SJCRH30 (cell line): ENCODE measurements at regions not wholly inside any gene's neighbourhood (a gene's known extent, or its start where the extent isn't known, plus 50 kb on each side); places are given as distances from the start of the nearest gene placed in this dataset.

Experiments
- DNase-seq, 2 experiments: peaks; one replicate each; pipeline ENCODE4 v3.0.0-alpha.2; 2015 to 2020
- H3K27ac ChIP-seq: fragments of 250-450 bp; sonication (Bioruptor Pico); 2 replicates; pipeline ENCODE4 v1.5.1; 2020; ENCODE audit warnings: mild to moderate bottlenecking, moderate library complexity
- H3K27me3 ChIP-seq: fragments of 250-450 bp; sonication (Bioruptor Pico); 2 replicates; pipeline ENCODE4 v1.5.1; 2020; ENCODE audit warnings: mild to moderate bottlenecking, moderate library complexity
- H3K36me3 ChIP-seq: fragments of 250-450 bp; sonication (Bioruptor Pico); 2 replicates; pipeline ENCODE4 v1.5.1; 2020; ENCODE audit warnings: mild to moderate bottlenecking, moderate library complexity
- H3K4me1 ChIP-seq: fragments of 250-450 bp; sonication (Bioruptor Pico); 2 replicates; pipeline ENCODE4 v1.5.1; 2020; ENCODE audit warnings: mild to moderate bottlenecking, moderate library complexity
- H3K4me3 ChIP-seq: fragments of 250-450 bp; sonication (Bioruptor Pico); 2 replicates; pipeline ENCODE4 v1.5.1; 2020; ENCODE audit warnings: mild to moderate bottlenecking, moderate library complexity
- H3K9me3 ChIP-seq: fragments of 250-450 bp; sonication (Bioruptor Pico); replicated peaks from 2 replicates; pipeline ENCODE4 v1.5.1; 2020; ENCODE audit warnings: mild to moderate bottlenecking, moderate library complexity

DNA sequence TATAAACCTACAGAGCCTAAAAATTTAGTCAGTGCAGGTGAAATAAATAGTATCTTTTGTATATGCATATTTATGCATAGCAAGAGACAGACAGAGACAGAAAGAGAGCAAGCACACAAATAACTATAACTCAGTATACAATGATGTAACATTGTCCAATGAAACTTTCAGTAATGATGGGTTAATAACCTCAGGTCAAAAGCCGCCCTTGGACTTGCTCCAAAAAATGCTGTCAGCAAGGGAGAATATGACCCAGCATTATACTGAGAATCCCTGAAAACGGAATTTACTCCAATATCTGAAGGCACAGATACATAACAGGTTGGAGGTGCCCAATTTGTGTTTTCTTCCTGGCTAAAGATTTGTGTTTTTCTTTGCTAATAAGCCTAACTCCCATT lies 590.6 kb upstream of the NOX3 start:
- Histone ChIP-seq H3K27me3 (no peaks in the 10 kb centered on the region), H3K9me3 (no peaks in the 10 kb centered on the region), H3K4me3 (no peak overlapping the region), H3K27ac (no peak overlapping the region), H3K36me3 (no peaks in the 10 kb centered on the region), H3K4me1 (no peaks in the 10 kb centered on the region)
- no peak for DNase-seq

DNA sequence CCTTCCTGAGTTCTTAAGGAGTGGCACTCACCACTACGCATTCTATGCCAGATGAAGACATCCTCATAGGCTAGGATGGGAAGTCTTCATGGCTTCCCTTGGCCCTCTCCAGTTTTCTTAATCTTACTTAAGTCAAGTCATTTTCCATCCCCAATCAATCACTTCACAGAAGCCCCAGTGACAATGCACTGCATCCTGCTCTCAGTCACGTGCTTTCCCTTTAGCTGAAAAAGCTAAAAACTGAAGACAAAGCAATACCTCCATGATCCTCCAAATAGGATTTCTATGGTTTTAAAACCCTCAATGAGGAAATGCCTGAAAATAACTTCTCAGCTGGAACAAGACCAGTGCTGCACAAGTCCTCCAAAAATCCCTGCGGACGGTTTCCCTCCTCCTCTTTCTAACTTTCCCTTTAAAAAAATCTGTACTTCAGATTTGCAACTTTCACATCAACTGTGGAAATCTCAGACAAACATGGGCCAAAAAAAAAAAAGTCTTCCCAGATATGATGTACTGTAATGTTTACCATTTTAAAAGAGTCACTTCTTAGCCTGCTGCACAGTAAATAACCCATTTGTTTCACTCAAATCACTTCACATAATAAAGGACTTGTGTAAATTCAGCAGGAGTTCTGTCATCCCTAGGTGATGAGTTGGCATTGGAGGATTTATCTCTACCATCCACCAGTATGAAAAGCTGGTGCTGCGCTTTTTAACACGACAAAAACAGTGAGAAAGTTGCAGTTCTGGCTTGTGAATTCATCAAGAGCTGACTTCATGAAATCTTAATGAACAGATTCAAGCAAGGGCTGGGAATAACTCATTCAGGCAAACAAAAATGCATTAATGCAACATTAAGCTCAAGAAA lies 590.0 kb upstream of the NOX3 start:
- DNase-seq: no peak
- Histone ChIP-seq H3K27me3 (no peaks in the 10 kb centered on the region), H3K36me3 (no peaks in the 10 kb centered on the region), H3K4me1 (no peaks in the 10 kb centered on the region), H3K27ac (no peak overlapping the region), H3K9me3 (no peaks in the 10 kb centered on the region), H3K4me3 (no peak overlapping the region)

DNA sequence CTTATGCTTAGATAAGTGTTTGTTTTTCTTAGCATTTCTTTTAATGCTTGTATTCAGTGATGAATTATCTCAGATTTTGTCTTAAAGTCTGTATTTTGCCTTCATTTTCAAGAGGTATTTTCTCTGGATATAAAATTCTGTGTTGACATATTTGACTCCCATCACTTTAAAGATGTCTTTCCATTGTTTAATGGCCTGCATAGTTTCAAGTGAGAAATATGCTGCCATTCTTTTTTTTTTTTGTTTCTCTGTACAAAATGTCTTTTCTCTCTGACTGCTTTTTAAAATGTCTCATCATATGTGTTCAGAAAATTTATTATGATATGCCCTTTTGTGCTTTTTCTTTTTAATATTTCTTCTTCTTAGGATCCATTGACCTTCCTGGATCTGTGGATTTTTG lies 578.0 kb upstream of the NOX3 start:
- H3K4me1 ChIP-seq: no peaks in the 10 kb centered on the region
- no peak overlapping the region for H3K27ac ChIP-seq
- H3K36me3 ChIP-seq: no peaks in the 10 kb centered on the region
- DNase-seq: no peak
- H3K4me3 ChIP-seq: no peak overlapping the region
- no peaks in the 10 kb centered on the region for H3K9me3 ChIP-seq
- no peaks in the 10 kb centered on the region for H3K27me3 ChIP-seq

DNA sequence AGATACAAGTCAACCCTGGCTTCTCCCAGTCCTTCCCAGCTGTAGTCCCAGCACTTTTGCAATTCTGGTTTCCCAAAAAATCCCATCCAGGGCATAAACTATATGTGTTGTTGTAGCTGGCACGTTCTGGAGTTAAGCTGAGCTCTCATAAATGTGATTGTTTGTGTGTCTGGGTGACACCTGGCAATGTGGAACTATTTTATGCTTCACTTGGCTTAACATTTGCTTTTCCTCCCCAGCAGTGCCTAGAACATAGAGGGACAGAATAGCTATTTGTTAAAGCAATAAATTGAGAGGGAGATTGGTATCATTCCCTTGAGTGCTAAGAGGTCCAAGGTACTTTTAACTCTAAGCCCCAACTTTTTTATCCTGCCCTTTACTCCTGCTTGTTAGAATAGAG lies 575.9 kb upstream of the NOX3 start:
- H3K36me3 ChIP-seq: no peaks in the 10 kb centered on the region
- no peaks in the 10 kb centered on the region for H3K4me1 ChIP-seq
- H3K4me3 ChIP-seq: no peak overlapping the region
- H3K27me3 ChIP-seq: no peaks in the 10 kb centered on the region
- no peak for DNase-seq
- H3K27ac ChIP-seq: no peak overlapping the region
- no peaks in the 10 kb centered on the region for H3K9me3 ChIP-seq

DNA sequence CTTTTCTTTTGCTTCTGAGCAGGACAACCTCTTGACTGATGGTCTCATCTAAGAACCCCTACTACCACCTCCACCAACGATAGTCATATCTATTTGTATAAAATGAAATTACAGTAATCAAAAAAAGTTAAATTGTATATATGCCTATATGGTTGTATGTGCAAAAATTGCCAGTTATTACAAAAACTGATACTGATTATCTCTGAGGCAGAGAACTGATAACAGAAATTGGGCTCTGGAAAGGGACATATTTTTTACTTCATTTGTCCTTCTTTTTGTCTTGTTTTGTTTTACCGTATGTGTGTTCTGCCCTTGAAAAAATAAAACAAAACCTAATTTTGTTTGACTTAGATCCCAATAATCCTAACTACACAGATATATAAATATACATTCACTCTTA lies 574.4 kb upstream of the NOX3 start:
- Histone ChIP-seq H3K4me3 (no peak overlapping the region), H3K36me3 (no peaks in the 10 kb centered on the region), H3K27ac (no peak overlapping the region), H3K4me1 (no peaks in the 10 kb centered on the region), H3K9me3 (no peaks in the 10 kb centered on the region), H3K27me3 (no peaks in the 10 kb centered on the region)
- DNase-seq: no peak

DNA sequence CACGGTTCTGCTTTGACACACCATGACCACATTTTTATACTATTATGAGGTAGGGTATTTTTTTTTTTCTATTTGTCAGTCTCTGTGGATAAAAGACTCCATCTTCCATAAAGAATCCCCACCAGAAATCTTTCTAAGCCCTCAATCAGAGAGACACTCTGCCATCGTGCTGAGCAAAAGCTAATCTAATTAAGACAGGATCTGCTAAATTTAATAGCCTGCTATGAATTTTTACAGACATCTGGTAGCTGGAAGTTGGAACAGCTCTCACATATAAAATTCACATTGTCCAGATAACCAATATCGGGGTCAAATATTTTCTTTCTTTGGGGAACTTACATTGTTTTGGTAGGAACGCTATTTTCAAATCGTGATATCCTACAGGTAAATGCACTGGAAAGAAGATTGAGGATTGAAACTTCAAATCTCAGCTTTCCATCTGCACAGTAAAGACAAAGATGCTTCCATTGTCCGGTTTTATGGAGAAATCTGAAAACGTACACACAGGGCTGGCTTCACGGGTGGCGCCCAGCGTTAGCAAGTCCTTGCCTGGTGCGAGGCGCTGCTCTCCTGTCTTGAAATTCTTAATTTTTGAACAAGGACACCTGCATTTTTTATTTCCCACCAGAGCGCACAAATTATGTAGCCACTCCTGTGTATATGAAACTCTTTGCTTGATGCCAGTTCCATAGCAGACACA lies 573.8 kb upstream of the NOX3 start:
- Histone ChIP-seq H3K27ac (no peak overlapping the region), H3K9me3 (0 out of 2 replicates have a peak, but pooled peaks cover under 1% of the 10 kb centered on the region), H3K4me1 (no peaks in the 10 kb centered on the region), H3K4me3 (no peak overlapping the region), H3K36me3 (no peaks in the 10 kb centered on the region), H3K27me3 (no peaks in the 10 kb centered on the region)
- no peak for DNase-seq

DNA sequence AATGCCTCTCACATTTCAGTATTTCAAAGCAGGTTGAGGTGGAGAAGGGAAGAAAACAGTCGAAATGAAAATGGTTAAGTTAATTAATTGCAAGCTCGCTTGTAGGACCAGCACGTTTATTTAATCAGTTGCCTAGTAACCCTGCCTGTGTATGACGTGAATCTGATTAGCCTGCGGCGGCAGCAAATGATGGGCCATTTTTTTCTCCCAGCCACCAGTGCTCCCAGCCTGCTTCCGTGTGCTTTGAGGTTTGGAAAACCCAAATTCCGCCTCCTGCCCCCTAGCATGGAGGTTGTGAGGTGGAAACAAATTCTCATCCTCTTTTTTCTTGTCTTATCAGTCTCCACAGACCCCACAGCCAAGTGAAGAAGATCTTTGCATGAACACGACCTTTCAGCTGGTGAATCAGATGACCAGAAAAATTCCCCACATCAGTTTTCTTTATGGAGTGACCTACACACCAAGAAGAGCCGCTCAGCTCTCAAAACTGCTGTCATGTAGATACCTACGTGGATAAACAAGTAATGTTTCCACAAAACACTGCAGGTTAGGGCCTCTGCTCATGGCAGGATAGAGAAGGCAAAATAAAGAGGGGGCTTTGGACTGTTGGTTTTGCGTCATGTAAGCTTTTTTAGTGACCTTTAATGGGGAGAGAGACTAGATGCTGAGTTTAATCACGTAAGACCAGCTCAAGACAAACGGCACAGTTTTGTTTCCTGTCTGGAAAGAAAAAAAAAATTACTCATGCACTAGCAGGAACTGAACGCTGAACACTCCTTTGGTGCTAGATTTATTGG lies 572.9 kb upstream of the NOX3 start:
- H3K27me3 ChIP-seq: no peaks in the 10 kb centered on the region
- no peak for DNase-seq
- no peak overlapping the region for H3K27ac ChIP-seq
- no peaks in the 10 kb centered on the region for H3K4me1 ChIP-seq
- H3K9me3 ChIP-seq: 0 out of 2 replicates have a peak, but pooled peaks cover 4% of the 10 kb centered on the region
- H3K36me3 ChIP-seq: no peaks in the 10 kb centered on the region
- no peak overlapping the region for H3K4me3 ChIP-seq

DNA sequence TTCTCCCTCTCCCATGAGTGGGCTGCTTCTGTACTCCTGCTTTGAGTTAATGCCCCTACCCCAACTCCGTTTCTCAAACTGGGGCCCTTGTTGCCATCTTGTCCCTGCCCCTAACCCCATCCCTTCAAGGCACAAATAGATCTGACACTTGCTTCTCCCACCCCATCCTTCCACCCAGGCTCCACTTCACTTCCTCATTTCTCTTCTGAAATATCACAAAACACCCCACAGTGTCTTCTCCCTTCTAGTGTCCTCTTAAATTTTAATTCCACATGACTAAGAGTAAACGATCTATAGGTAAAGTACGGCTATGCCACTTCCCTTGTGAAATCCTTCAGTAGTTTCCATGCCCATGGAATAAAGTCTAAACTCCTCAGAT lies 571.6 kb upstream of the NOX3 start:
- Histone ChIP-seq H3K4me3 (no peak overlapping the region), H3K9me3 (0 out of 2 replicates have a peak, but pooled peaks cover 4% of the 10 kb centered on the region), H3K27me3 (no peaks in the 10 kb centered on the region), H3K4me1 (no peaks in the 10 kb centered on the region), H3K27ac (no peak overlapping the region), H3K36me3 (no peaks in the 10 kb centered on the region)
- DNase-seq: no peak

DNA sequence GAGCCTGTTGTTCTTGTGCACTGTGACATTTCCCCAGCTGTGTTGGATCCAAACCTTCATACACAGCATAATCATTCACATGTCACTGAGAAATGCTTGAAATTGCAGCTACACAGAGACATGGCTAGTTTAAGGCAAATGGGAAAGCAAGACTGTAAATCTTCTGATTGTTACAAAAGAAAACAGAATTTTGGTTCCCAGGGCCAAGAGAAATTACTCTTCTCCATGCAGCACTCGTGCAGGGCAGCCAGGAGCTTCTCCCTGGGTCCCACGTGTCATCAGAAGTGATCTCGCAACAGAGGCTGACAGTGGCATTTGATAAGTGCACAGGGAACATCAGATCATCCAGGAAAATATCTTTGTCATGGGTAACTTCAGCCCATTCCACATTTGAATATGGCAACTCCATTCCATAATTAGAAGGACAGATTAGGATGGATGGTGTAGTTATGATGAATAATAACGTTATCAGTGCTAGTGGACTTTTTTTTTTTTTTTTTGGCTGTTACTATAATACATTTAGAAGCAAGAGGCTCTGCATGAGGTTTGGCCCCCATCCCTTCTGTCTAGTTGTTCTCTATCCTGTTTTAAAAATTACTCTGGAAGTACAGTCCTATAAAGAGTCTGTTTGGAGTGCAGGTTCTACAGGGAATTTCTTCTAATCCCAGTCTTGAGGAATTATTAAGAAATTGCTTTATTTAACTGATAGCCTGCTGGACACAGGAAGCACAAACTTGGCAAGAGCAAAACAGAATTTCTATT lies 571.0 kb upstream of the NOX3 start:
- DNase-seq: no peak
- no peaks in the 10 kb centered on the region for H3K4me1 ChIP-seq
- H3K36me3 ChIP-seq: no peaks in the 10 kb centered on the region
- H3K27me3 ChIP-seq: no peaks in the 10 kb centered on the region
- 0 out of 2 replicates have a peak, but pooled peaks cover 4% of the 10 kb centered on the region for H3K9me3 ChIP-seq
- H3K4me3 ChIP-seq: no peak overlapping the region
- H3K27ac ChIP-seq: no peak overlapping the region

DNA sequence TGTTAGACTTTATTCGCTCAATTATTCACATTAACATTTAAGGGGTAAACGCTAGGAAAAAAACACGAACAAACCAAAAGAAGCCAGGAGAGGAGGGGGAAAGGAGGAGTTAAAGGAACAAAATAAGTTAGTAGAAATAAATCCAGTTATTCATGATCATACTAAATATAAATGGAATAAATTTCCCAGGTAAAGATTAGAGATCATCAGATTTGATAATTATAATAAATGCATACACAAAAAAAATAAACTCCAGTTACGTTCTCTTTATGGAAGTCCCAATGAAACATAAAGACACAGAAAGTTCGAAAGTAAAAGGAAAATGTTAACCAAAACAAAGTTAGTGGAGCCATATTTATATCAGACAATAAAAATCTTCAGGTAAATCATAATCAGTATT lies 568.7 kb upstream of the NOX3 start:
- Histone ChIP-seq H3K4me3 (no peak overlapping the region), H3K27me3 (no peaks in the 10 kb centered on the region), H3K27ac (no peak overlapping the region), H3K36me3 (no peaks in the 10 kb centered on the region), H3K9me3 (0 out of 2 replicates have a peak, but pooled peaks cover 4% of the 10 kb centered on the region), H3K4me1 (no peaks in the 10 kb centered on the region)
- DNase-seq: no peak

DNA sequence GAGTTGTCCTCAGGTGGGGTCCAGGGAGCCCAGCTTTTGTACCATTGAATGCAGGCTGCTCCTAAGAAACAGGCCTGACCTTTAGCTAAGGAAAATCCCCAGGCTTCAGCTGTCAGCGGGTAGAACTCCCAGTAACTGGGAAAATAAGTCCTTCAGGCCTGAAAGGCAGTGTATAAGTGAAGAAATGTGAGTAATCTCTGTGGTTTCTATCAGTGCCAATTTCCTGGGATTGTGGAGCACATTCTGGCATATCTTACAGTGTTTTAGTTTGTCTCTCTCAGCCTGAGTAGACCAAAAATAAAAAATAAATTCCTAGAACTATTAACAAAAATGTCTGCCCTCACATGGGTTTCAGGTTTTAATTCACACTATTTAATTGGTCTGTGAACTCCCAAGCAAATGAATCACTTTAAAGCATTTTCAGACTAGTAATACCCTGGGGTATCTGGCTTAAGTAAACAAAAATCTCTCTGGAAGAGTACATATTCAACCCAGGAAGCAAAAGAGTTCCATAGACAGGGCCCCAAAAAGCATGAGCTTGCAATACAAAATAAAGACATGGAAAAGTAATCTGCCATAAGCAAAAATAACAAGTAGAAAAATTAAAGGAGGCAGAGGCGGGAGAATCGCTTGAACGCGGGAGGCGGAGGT lies 566.2 kb upstream of the NOX3 start:
- Histone ChIP-seq H3K4me3 (no peak overlapping the region), H3K9me3 (0 out of 2 replicates have a peak, but pooled peaks cover 4% of the 10 kb centered on the region), H3K36me3 (no peaks in the 10 kb centered on the region), H3K27ac (no peak overlapping the region), H3K27me3 (no peaks in the 10 kb centered on the region), H3K4me1 (no peaks in the 10 kb centered on the region)
- DNase-seq: no peak

DNA sequence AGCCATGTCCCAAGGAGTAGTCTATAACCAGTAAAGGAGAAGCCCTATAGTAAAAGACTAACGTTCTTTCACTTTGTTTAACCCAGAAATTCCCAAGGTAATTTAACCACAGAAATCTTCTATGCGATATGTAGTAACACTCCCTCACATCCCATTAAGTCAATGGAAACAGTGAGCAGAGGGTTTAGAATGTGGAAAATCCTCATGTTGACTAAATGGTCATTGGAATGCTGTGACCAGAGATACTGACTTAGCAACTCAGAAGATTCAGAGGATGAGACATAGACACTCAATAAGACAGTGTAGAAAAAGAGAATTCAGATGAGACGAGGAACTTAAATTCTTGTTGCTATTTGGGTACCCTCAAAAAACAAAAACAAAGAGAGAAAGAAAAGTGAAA lies 562.2 kb upstream of the NOX3 start:
- no peak overlapping the region for H3K27ac ChIP-seq

DNA sequence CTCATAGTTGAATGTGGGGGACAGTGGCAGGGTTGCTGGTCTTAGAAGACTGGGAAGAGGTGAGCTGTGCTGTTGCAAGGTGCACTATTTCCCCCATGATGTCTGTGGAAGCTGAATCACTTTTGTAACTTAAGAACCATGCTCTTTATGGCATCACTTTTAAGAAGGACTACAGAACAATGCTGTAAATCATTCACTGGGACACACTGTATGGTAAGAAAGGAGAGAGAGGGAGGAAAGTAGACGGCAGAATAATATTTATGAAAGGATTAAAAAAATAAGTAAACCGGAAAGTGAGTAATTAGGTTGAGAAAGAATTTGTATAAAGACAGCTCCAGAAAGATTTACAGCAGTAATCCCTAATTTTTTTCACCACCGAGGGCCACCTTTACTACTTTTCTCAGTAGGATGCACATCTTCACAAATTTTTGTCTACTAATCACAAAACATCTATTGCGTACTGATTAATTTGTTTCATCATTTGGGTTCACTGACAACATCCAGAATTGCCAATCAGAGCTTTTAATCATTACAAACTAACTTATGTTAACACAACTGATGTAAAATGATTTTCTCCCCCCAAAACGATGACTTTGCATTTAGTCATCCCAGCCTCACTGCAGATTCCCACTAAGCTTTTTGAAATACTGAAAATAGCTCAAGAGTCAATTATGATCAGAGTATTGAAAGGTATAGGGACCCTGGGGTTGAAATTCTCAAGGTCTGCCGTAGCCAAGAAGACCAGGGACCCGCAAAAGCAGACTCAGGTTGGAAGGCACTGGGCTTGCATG lies 560.7 kb upstream of the NOX3 start:
- Histone ChIP-seq H3K4me1 (no peaks in the 10 kb centered on the region), H3K27me3 (no peaks in the 10 kb centered on the region), H3K9me3 (no peaks in the 10 kb centered on the region), H3K4me3 (no peak overlapping the region), H3K27ac (no peak overlapping the region), H3K36me3 (no peaks in the 10 kb centered on the region)
- no peak for DNase-seq

More for the DNA sequence above, 562.2 kb upstream of the NOX3 start:
- Histone ChIP-seq H3K4me1 (no peaks in the 10 kb centered on the region), H3K9me3 (no peaks in the 10 kb centered on the region), H3K4me3 (no peak overlapping the region), H3K36me3 (no peaks in the 10 kb centered on the region), H3K27me3 (no peaks in the 10 kb centered on the region)
- DNase-seq: no peak
